ENCODE measurements at regions not wholly inside any gene's neighbourhood (a gene's known extent, or its start where the extent isn't known, plus 50 kb on each side); places are given as distances from the start of the nearest gene placed in this dataset.

DNA sequence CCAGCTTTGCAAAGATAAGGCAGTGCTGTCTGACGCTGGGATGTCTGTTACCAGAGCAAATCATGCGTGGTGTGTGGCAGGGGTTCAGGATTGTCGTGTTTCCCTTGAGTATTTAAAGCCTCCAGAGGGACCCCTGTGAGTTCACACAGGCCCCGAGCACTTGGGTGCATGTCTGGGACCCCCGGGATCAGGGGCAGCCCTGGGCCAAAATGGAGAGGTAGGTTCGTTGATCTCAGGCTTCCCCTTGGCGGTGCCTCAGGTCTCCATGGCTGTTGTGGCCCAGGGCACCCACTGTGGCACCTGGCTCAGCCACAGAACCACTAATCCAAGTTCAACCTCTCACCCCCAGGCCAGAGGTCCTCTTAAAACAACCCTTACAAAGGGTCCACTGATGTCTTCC, 523.1 kb upstream of the DPP6 start:
- TF ChIP-seq, protein P1, sequence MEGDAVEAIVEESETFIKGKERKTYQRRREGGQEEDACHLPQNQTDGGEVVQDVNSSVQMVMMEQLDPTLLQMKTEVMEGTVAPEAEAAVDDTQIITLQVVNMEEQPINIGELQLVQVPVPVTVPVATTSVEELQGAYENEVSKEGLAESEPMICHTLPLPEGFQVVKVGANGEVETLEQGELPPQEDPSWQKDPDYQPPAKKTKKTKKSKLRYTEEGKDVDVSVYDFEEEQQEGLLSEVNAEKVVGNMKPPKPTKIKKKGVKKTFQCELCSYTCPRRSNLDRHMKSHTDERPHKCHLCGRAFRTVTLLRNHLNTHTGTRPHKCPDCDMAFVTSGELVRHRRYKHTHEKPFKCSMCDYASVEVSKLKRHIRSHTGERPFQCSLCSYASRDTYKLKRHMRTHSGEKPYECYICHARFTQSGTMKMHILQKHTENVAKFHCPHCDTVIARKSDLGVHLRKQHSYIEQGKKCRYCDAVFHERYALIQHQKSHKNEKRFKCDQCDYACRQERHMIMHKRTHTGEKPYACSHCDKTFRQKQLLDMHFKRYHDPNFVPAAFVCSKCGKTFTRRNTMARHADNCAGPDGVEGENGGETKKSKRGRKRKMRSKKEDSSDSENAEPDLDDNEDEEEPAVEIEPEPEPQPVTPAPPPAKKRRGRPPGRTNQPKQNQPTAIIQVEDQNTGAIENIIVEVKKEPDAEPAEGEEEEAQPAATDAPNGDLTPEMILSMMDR (IDR thresholded peaks at IDR 0.05 in 8 of 11, conservative IDR thresholded peaks at IDR 0.05 in 3 of 11): no peak
- TF ChIP-seq POLR2AphosphoS5 (IDR thresholded peaks at IDR 0.05) (no peak), POLR2A (IDR thresholded peaks at IDR 0.05) (no peak)

Data from spleen (tissue), 7 donors.